Ectodermal cell (in vitro differentiated cells): ENCODE measurements at regions not wholly inside any gene's neighbourhood (a gene's known extent, or its start where the extent isn't known, plus 50 kb on each side); places are given as distances from the start of the nearest gene placed in this dataset.
"Not testable (repeated sequence)": the region's sequence is repeated elsewhere in the genome, so short reads cannot be mapped to it uniquely, and the experiment has no call there.

Source experiments
- H3K27ac ChIP-seq: 2 replicates; pipeline ENCODE4 v1.7.0; 2013; ENCODE audit warnings: mild to moderate bottlenecking, low read depth, low read length; ENCODE audit not compliant: insufficient read depth, poor library complexity, severe bottlenecking
- H3K27me3 ChIP-seq: 2 replicates; pipeline ENCODE4 v1.7.0; 2013; ENCODE audit warnings: mild to moderate bottlenecking, low read length; ENCODE audit not compliant: insufficient read depth, control insufficient read depth, poor library complexity, severe bottlenecking
- H3K36me3 ChIP-seq: one replicate; pipeline ENCODE4 v1.7.0; 2013; ENCODE audit warnings: low read length; ENCODE audit not compliant: control insufficient read depth, insufficient read depth
- H3K4me1 ChIP-seq: one replicate; pipeline ENCODE4 v1.7.0; 2013; ENCODE audit warnings: low read length; ENCODE audit not compliant: control insufficient read depth, insufficient read depth
- H3K4me3 ChIP-seq: 2 replicates; pipeline ENCODE4 v1.7.0; 2013; ENCODE audit warnings: low read depth, low read length, control low read depth; ENCODE audit not compliant: insufficient read depth
- H3K9me3 ChIP-seq: 2 replicates; pipeline ENCODE4 v1.7.0; 2013; ENCODE audit warnings: mild to moderate bottlenecking, low read length, moderate library complexity; ENCODE audit not compliant: control insufficient read depth
- WGBS, 2 experiments: methylation state at CpG; one replicate each; pipeline ENCODE4 v1.1.7; 2013; ENCODE audit warnings: missing lambda C conversion rate in 2 of 2; 5-methylcytosine and 5-hydroxymethylcytosine counted together

DNA sequence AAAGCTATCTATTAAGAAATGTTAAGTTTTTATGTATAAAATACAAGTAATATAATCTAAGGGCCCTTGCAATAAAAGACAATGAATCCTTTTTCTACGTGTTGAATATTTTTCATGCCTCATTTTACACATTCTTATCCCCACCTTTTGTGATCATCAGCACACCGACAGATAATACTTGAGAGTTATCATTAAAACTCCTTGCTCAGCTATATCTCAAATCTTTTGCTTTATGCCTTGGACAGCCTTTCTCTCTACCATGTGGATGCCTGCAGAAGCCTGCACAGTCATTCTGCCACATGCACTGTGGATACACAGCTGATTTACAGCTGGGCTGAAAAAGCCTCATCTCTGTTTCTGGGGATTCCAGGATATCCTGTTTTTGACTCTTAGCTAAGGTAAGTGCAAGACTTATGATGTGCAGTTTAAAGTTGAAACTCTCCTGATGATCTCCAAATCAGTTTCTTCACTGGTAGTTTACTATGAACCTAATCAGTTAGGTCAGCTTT is 1565.1 kb downstream of the SI start:
- H3K9me3 ChIP-seq: no peaks in the 10 kb centered on the region
- no peaks in the 10 kb centered on the region for H3K27me3 ChIP-seq
- H3K27ac ChIP-seq: no peak overlapping the region
- H3K4me1 ChIP-seq: no peaks in the 10 kb centered on the region
- no peak overlapping the region for H3K4me3 ChIP-seq
- H3K36me3 ChIP-seq: no peaks in the 10 kb centered on the region
- WGBS, 2 experiments: 69 to 71% methylated on average over 2 of the region's 2 CpGs

- H3K9me3 ChIP-seq: no peaks in the 10 kb centered on the region
- no peaks in the 10 kb centered on the region for H3K27me3 ChIP-seq
- H3K4me1 ChIP-seq: no peaks in the 10 kb centered on the region
- H3K36me3 ChIP-seq: no peaks in the 10 kb centered on the region
- no peak overlapping the region for H3K27ac ChIP-seq
- no peak overlapping the region for H3K4me3 ChIP-seq
- WGBS, 2 experiments: 85 to 87% methylated on average over 2 of the region's 2 CpGs
These were observed 1570.1 kb downstream of the SI start for GRCh38 chr3:163508206-163508605.

GRCh38 chr3:163504974-163505373 is 1573.3 kb downstream of the SI start:
- no peaks in the 10 kb centered on the region for H3K4me1 ChIP-seq
- no peaks in the 10 kb centered on the region for H3K9me3 ChIP-seq
- no peaks in the 10 kb centered on the region for H3K27me3 ChIP-seq
- no peaks in the 10 kb centered on the region for H3K36me3 ChIP-seq
- H3K4me3 ChIP-seq: no peak overlapping the region
- H3K27ac ChIP-seq: no peak overlapping the region

GRCh38 chr3:163499736-163500219 is 1578.5 kb downstream of the SI start:
- H3K27me3 ChIP-seq, H3K4me3 ChIP-seq, H3K27ac ChIP-seq, H3K36me3 ChIP-seq, H3K4me1 ChIP-seq, H3K9me3 ChIP-seq: not testable (repeated sequence)
- WGBS, 2 experiments: 96% methylated on average over 11 of the region's 11 CpGs

- 96% methylated on average over 47 of the region's 47 CpGs for WGBS, 2 experiments
- H3K4me3 ChIP-seq, H3K4me1 ChIP-seq, H3K27me3 ChIP-seq, H3K27ac ChIP-seq, H3K9me3 ChIP-seq, H3K36me3 ChIP-seq: not testable (repeated sequence)
These were observed 1579.2 kb downstream of the SI start for GRCh38 chr3:163498842-163499735.

- Histone ChIP-seq H3K9me3 (no peaks in the 10 kb centered on the region), H3K27ac (no peak overlapping the region), H3K4me1 (no peaks in the 10 kb centered on the region), H3K36me3 (no peaks in the 10 kb centered on the region), H3K27me3 (no peaks in the 10 kb centered on the region), H3K4me3 (no peak overlapping the region)
- WGBS, 2 experiments: 100% methylated on average over 1 of the region's 1 CpG; no CpG with 5 or more reads in 1 of the 2 experiments
These were observed 1586.6 kb downstream of the SI start for GRCh38 chr3:163491714-163492113.

DNA sequence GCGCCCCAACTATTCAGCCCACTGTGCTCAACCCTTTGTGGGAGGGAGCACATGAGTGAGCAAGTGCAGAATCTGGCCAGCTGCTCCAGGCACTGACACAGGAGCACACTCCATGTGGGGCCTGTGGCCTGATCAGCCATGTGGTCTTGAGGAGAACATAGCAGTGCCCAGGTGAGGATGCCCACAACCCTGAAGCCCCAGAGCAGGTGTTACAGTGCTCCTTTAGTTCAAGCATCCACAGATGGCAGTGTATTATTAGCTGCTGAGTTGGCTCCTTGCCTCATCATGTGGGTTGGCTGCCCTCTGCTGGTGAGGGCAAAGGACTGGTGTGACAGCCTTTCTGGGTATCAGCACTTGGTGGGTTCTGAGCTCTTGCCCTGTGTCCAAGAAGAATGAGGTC is 1588.2 kb downstream of the SI start:
- Histone ChIP-seq H3K4me3 (no peak overlapping the region), H3K36me3 (no peaks in the 10 kb centered on the region), H3K4me1 (no peaks in the 10 kb centered on the region), H3K9me3 (no peaks in the 10 kb centered on the region), H3K27ac (no peak overlapping the region), H3K27me3 (no peaks in the 10 kb centered on the region)
- 94 to 96% methylated on average over 1 of the region's 1 CpG for WGBS, 2 experiments

DNA sequence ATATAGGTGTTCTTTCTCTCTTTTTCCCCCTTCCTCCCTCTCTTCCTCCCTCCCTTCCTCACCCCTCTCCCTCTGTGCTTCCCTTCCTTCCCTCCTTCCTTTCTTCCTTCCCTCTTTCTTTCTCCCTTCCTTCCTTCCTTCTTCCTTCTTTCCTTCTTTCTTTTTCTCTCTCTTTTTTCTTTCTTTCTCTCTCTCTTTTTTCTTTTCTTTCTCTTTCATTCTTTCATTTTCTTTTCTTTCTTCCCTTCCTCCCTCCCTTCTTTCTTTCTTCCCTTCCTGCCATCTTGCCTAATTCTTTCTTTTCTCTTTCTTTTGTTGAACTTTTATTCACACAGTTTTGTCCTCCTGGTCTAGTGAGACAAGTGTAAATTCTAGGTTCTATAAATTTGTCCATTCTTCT is 1595.6 kb downstream of the SI start:
- H3K27me3 ChIP-seq: no peaks in the 10 kb centered on the region

GRCh38 chr3:163481738-163482137 is 1596.6 kb downstream of the SI start:
- no peaks in the 10 kb centered on the region for H3K27me3 ChIP-seq
- no peaks in the 10 kb centered on the region for H3K4me1 ChIP-seq
- H3K27ac ChIP-seq: no peak overlapping the region
- no peaks in the 10 kb centered on the region for H3K36me3 ChIP-seq
- H3K9me3 ChIP-seq: no peaks in the 10 kb centered on the region
- no peak overlapping the region for H3K4me3 ChIP-seq
- 83 to 100% methylated on average over 1 of the region's 1 CpG for WGBS, 2 experiments

More for the DNA sequence above, 1595.6 kb downstream of the SI start:
- no peaks in the 10 kb centered on the region for H3K4me1 ChIP-seq
- no peaks in the 10 kb centered on the region for H3K9me3 ChIP-seq
- H3K4me3 ChIP-seq: no peak overlapping the region
- H3K27ac ChIP-seq: no peak overlapping the region
- no peaks in the 10 kb centered on the region for H3K36me3 ChIP-seq

GRCh38 chr3:163476179-163476578 is 1602.1 kb downstream of the SI start:
- no peaks in the 10 kb centered on the region for H3K9me3 ChIP-seq
- no peak overlapping the region for H3K4me3 ChIP-seq
- H3K36me3 ChIP-seq: no peaks in the 10 kb centered on the region
- H3K27ac ChIP-seq: no peak overlapping the region
- H3K4me1 ChIP-seq: no peaks in the 10 kb centered on the region
- WGBS, 2 experiments: 87 to 93% methylated on average over 2 of the region's 2 CpGs
- no peaks in the 10 kb centered on the region for H3K27me3 ChIP-seq
